ENCODE measurements at regions not wholly inside any gene's neighbourhood (a gene's known extent, or its start where the extent isn't known, plus 50 kb on each side); places are given as distances from the start of the nearest gene placed in this dataset.

GRCh38 chr2:238685327-238685709 is 162.6 kb upstream of the TWIST2 start:
- TF ChIP-seq, protein P1, sequence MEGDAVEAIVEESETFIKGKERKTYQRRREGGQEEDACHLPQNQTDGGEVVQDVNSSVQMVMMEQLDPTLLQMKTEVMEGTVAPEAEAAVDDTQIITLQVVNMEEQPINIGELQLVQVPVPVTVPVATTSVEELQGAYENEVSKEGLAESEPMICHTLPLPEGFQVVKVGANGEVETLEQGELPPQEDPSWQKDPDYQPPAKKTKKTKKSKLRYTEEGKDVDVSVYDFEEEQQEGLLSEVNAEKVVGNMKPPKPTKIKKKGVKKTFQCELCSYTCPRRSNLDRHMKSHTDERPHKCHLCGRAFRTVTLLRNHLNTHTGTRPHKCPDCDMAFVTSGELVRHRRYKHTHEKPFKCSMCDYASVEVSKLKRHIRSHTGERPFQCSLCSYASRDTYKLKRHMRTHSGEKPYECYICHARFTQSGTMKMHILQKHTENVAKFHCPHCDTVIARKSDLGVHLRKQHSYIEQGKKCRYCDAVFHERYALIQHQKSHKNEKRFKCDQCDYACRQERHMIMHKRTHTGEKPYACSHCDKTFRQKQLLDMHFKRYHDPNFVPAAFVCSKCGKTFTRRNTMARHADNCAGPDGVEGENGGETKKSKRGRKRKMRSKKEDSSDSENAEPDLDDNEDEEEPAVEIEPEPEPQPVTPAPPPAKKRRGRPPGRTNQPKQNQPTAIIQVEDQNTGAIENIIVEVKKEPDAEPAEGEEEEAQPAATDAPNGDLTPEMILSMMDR (IDR thresholded peaks at IDR 0.05): no peak
- no peak for TF ChIP-seq EZH2 (IDR thresholded peaks at IDR 0.05; ENCODE audit: borderline replicate concordance, insufficient read depth, low read depth, low read length, poor library complexity, severe bottlenecking)

Data from B cell (primary cell).